ENCODE measurements at regions not wholly inside any gene's neighbourhood (a gene's known extent, or its start where the extent isn't known, plus 50 kb on each side); places are given as distances from the start of the nearest gene placed in this dataset.

GRCh38 chr4:26137288-26137687 lies 183.5 kb upstream of the RBPJ start:
- peaks cover 0 to 7% of the 10 kb centered on the region in 2 donors for H3K4me1 ChIP-seq (replicated peaks in 1 of 2)
- no peaks in the 10 kb centered on the region for H3K36me3 ChIP-seq (replicated peaks in 1 of 2)
- H3K27me3 ChIP-seq, result no peaks in the 10 kb centered on the region
- 77 to 98% (median 80%) methylated on average over 3 to 5 of the region's 5 CpGs for WGBS, 4 donors
- H3K4me3 ChIP-seq, result no peak overlapping the region
- no peak for TF ChIP-seq POLR2A (IDR thresholded peaks at IDR 0.05)
- no peak for TF ChIP-seq CTCF (IDR thresholded peaks at IDR 0.05)
- no peaks in the 10 kb centered on the region for H3K9me3 ChIP-seq (replicated peaks in 1 of 3)
- DNase-seq, result no peak
- intact Hi-C loops (cut with DNase I), result no loop called here
- no peak overlapping the region for H3K27ac ChIP-seq

- Histone ChIP-seq H3K9me3 (replicated peaks in 1 of 3) (no peaks in the 10 kb centered on the region), H3K27me3 (no peaks in the 10 kb centered on the region), H3K4me3 (no peak overlapping the region), H3K4me1 (replicated peaks in 1 of 2) (peaks cover 0 to 7% of the 10 kb centered on the region in 2 donors), H3K36me3 (replicated peaks in 1 of 2) (no peaks in the 10 kb centered on the region), H3K27ac (peak overlapping the region in 1 of 5 donors; percentile 2)
- DNase-seq, result no peak
- 80 to 91% (median 84%) methylated on average over 4 of the region's 4 CpGs for WGBS, 4 donors
- TF ChIP-seq POLR2A (IDR thresholded peaks at IDR 0.05) (no peak), CTCF (IDR thresholded peaks at IDR 0.05) (no peak)
- intact Hi-C loops (cut with DNase I), result no loop called here
These were observed 181.4 kb upstream of the RBPJ start for GRCh38 chr4:26139310-26139924.

- no peak for DNase-seq
- no peaks in the 10 kb centered on the region for H3K27me3 ChIP-seq
- intact Hi-C loops (cut with DNase I), result no loop called here
- TF ChIP-seq POLR2A (IDR thresholded peaks at IDR 0.05), result no peak
- TF ChIP-seq CTCF (IDR thresholded peaks at IDR 0.05), result no peak
- peaks cover 0 to 7% of the 10 kb centered on the region in 2 donors for H3K4me1 ChIP-seq (replicated peaks in 1 of 2)
- H3K27ac ChIP-seq, result peak overlapping the region in 2 of 5 donors; percentile 2 to 59
- H3K4me3 ChIP-seq, result no peak overlapping the region
- WGBS, 4 donors, result 87 to 90% (median 87%) methylated on average over 8 of the region's 8 CpGs
- no peaks in the 10 kb centered on the region for H3K36me3 ChIP-seq (replicated peaks in 1 of 2)
- H3K9me3 ChIP-seq (replicated peaks in 1 of 3), result no peaks in the 10 kb centered on the region
These were observed 180.5 kb upstream of the RBPJ start for GRCh38 chr4:26140150-26140898.

- H3K4me1 ChIP-seq (replicated peaks in 1 of 2), result peaks cover 0 to 7% of the 10 kb centered on the region in 2 donors
- no peaks in the 10 kb centered on the region for H3K27me3 ChIP-seq
- H3K27ac ChIP-seq, result peak overlapping the region; percentile 19 to 59 (median 44)
- H3K4me3 ChIP-seq, result no peak overlapping the region
- no peaks in the 10 kb centered on the region for H3K9me3 ChIP-seq (replicated peaks in 1 of 3)
- TF ChIP-seq POLR2A (IDR thresholded peaks at IDR 0.05) (no peak), CTCF (IDR thresholded peaks at IDR 0.05) (no peak)
- intact Hi-C loops (cut with DNase I), result no loop called here
- DNase-seq, result peak in 1 of 7 donors; percentile 10
- no peaks in the 10 kb centered on the region for H3K36me3 ChIP-seq (replicated peaks in 1 of 2)
- WGBS, 4 donors, result 75 to 81% (median 80%) methylated on average over 5 to 8 of the region's 8 CpGs
These were observed 179.6 kb upstream of the RBPJ start for GRCh38 chr4:26141051-26141721.
